ENCODE measurements at regions not wholly inside any gene's neighbourhood (a gene's known extent, or its start where the extent isn't known, plus 50 kb on each side); places are given as distances from the start of the nearest gene placed in this dataset.

DNA sequence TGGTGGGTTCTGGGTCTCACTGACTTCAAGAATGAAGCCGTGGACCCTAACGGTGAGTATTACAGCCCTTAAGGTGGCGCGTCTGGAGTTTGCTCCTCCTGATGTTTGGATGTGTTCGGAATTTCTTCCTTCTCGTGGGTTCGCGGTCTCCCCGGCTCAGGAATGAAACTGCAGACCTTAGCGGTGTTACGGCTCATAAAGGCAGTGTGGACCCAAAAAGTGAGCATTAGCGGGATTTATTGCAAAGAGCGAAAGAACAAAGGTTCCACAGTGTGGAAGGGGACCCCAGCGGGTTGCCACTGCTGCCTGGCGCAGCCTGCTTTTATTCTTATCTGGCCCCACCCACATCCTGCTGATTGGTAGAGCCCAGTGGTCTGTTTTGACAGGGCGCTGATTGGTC is 420.5 kb upstream of the BCHE start:
- Mint-ChIP-seq H3K27ac (ENCODE audit: low read depth, unreplicated experiment) (no peak overlapping the region), H3K9me3 (ENCODE audit: unreplicated experiment) (no peaks in the 10 kb centered on the region), H3K4me1 (ENCODE audit: insufficient read depth, unreplicated experiment) (no peaks in the 10 kb centered on the region), H3K27me3 (ENCODE audit: insufficient read depth, unreplicated experiment) (no peaks in the 10 kb centered on the region), H3K36me3 (ENCODE audit: insufficient read depth, unreplicated experiment) (no peaks in the 10 kb centered on the region), H3K4me3 (ENCODE audit: unreplicated experiment) (no peak overlapping the region)
- CTCF ChIA-PET: no interaction called here
- intact Hi-C loops (cut with micrococcal nuclease): no loop called here
- POLR2A ChIA-PET: interaction anchor here (0.7 kb wide), 1 partner anchor 783 kb away, joined by 3 read pairs; no protein-coding TSS in a partner anchor
- no peak for DNase-seq (ENCODE audit: unreplicated experiment)
- TF ChIP-seq, protein P1, sequence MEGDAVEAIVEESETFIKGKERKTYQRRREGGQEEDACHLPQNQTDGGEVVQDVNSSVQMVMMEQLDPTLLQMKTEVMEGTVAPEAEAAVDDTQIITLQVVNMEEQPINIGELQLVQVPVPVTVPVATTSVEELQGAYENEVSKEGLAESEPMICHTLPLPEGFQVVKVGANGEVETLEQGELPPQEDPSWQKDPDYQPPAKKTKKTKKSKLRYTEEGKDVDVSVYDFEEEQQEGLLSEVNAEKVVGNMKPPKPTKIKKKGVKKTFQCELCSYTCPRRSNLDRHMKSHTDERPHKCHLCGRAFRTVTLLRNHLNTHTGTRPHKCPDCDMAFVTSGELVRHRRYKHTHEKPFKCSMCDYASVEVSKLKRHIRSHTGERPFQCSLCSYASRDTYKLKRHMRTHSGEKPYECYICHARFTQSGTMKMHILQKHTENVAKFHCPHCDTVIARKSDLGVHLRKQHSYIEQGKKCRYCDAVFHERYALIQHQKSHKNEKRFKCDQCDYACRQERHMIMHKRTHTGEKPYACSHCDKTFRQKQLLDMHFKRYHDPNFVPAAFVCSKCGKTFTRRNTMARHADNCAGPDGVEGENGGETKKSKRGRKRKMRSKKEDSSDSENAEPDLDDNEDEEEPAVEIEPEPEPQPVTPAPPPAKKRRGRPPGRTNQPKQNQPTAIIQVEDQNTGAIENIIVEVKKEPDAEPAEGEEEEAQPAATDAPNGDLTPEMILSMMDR (IDR thresholded peaks at IDR 0.05; ENCODE audit: unreplicated experiment): no peak
- no TSS peak for BruUV-seq (replicated peaks)

DNA sequence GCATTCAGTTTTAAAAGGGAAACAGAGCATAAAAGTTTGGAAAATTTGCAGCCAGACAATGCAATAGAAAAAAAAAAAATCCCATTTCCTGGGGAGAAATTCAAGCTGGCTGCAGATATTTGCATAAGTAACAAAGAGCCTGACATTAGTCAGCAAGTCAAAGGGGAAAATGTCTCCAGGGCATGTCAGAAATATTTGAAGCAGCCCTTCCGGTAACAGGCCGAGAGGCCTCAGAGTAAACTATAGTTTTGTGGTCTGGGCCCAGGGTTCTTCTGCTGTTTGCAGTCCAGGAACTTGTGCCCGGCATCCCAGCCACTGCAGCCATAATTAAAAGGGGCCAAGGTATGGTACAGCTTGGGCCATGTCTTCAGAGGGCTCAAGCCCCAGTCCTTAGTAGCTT is 411.6 kb upstream of the BCHE start:
- H3K4me1 Mint-ChIP-seq (ENCODE audit: insufficient read depth, unreplicated experiment): no peaks in the 10 kb centered on the region
- no peak for DNase-seq (ENCODE audit: unreplicated experiment)
- no peaks in the 10 kb centered on the region for H3K27me3 Mint-ChIP-seq (ENCODE audit: insufficient read depth, unreplicated experiment)
- CTCF ChIA-PET: no interaction called here
- TF ChIP-seq, protein P1 (IDR thresholded peaks at IDR 0.05; ENCODE audit: unreplicated experiment): no peak
- intact Hi-C loops (cut with micrococcal nuclease): no loop called here
- H3K36me3 Mint-ChIP-seq (ENCODE audit: insufficient read depth, unreplicated experiment): no peaks in the 10 kb centered on the region
- H3K9me3 Mint-ChIP-seq (ENCODE audit: unreplicated experiment): peaks cover 17% of the 10 kb centered on the region
- no peak overlapping the region for H3K27ac Mint-ChIP-seq (ENCODE audit: low read depth, unreplicated experiment)
- H3K4me3 Mint-ChIP-seq (ENCODE audit: unreplicated experiment): no peak overlapping the region
- no TSS peak for BruUV-seq (replicated peaks)
- POLR2A ChIA-PET: no interaction called here

DNA sequence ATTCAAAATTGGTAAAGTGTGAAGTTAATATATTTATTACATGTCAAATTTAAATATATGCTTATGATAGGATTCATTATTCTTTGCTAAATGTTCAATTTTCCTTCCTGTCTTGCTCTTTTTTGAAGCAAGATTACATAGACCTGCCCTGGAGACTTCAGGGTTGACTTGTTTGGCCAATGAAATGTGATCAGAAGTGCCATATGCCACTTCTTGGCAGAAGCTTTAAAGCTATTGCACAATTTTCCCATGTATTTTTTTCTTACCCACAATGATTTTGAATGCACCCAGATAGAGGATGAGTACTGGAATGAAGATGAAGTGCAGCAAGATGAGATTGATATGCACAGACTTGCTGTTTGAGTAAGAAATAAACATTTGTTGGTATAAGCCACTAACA is 406.3 kb upstream of the BCHE start:
- DNase-seq (ENCODE audit: unreplicated experiment): peak; percentile 2
- Mint-ChIP-seq H3K9me3 (ENCODE audit: unreplicated experiment) (peaks cover 6% of the 10 kb centered on the region), H3K36me3 (ENCODE audit: insufficient read depth, unreplicated experiment) (no peaks in the 10 kb centered on the region), H3K27ac (ENCODE audit: low read depth, unreplicated experiment) (no peak overlapping the region), H3K27me3 (ENCODE audit: insufficient read depth, unreplicated experiment) (no peaks in the 10 kb centered on the region), H3K4me1 (ENCODE audit: insufficient read depth, unreplicated experiment) (no peaks in the 10 kb centered on the region), H3K4me3 (ENCODE audit: unreplicated experiment) (no peak overlapping the region)
- TF ChIP-seq, protein P1 (IDR thresholded peaks at IDR 0.05; ENCODE audit: unreplicated experiment): no peak
- ChIA-PET CTCF (no interaction called here), POLR2A (interaction anchor here (1.0 kb wide), 1 partner anchor 7 kb away, joined by 4 read pairs; no protein-coding TSS in a partner anchor)
- BruUV-seq (replicated peaks): no TSS peak
- intact Hi-C loops (cut with micrococcal nuclease): no loop called here

DNA sequence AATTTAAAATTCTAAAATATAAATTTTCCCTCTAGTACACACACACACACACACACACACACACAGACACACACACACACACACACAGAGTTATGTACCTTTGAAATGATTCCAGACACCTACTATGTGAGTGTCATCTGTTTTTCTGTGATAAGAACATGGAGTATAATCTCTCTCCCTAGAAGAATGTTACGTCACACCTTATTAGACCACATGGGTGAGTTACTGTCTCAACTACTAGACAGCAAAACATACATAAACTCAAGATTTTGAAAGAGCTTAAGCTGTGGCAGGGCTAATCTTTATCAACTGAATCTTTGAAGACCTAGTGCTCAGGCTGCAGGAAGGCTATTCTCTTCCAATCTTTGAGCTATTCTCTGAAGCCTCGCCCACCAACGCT is 385.9 kb upstream of the BCHE start:
- ChIA-PET CTCF (no interaction called here), POLR2A (no interaction called here)
- Mint-ChIP-seq H3K9me3 (ENCODE audit: unreplicated experiment) (no peaks in the 10 kb centered on the region), H3K27me3 (ENCODE audit: insufficient read depth, unreplicated experiment) (no peaks in the 10 kb centered on the region), H3K36me3 (ENCODE audit: insufficient read depth, unreplicated experiment) (no peaks in the 10 kb centered on the region), H3K27ac (ENCODE audit: low read depth, unreplicated experiment) (no peak overlapping the region), H3K4me3 (ENCODE audit: unreplicated experiment) (no peak overlapping the region), H3K4me1 (ENCODE audit: insufficient read depth, unreplicated experiment) (no peaks in the 10 kb centered on the region)
- intact Hi-C loops (cut with micrococcal nuclease): no loop called here
- DNase-seq (ENCODE audit: unreplicated experiment): peak; percentile 2
- TF ChIP-seq, protein P1 (IDR thresholded peaks at IDR 0.05; ENCODE audit: unreplicated experiment): no peak
- BruUV-seq (replicated peaks): no TSS peak
